Omental fat pad (tissue), 3 donors: ENCODE measurements at regions not wholly inside any gene's neighbourhood (a gene's known extent, or its start where the extent isn't known, plus 50 kb on each side); places are given as distances from the start of the nearest gene placed in this dataset.

Experiments
- ATAC-seq: fragments of 150-250 bp; one replicate; pipeline ENCODE4 v1.9.1; 2016; ENCODE audit warnings: mild to moderate bottlenecking, moderate library complexity; ENCODE audit not compliant: low FRiP score
- DNase-seq: peaks from one replicate; pipeline ENCODE4 v3.0.0-alpha.2; 2019; ENCODE audit warnings: low spot score
- CTCF ChIP-seq, 3 donors: fragments of 450-650 bp; IDR thresholded peaks; one replicate each; pipeline ENCODE4 v1.5.1; 2016 to 2017; ENCODE audit warnings: antibody characterized with exemption in 3 of 3, mild to moderate bottlenecking in 3 of 3, moderate library complexity in 2 of 3

GRCh38 chr18:27395752-27396151 lies 210.6 kb upstream of the CHST9 start:
- ATAC-seq (no peak), DNase-seq (no peak)
- TF ChIP-seq CTCF (IDR thresholded peaks at IDR 0.05), result no peak

DNA sequence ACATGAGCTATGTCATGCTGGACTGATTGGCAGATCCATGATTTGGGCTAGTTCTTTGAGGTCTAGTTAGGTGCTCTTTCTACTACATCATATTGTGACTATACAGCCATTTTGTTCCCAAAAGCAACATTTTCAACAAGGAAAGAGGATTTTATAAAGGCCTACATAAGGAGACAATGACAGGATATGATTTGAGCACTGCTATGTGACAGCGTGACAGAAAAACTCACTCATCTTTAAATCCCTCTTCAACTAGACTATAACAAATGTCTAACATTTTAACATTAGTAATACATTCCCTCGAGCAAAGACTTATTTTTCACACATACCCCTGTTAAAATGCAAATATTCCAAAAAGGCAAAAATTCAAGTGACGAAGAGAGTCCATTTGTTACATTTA lies 209.6 kb upstream of the CHST9 start:
- no peak for TF ChIP-seq CTCF (IDR thresholded peaks at IDR 0.05)
- no peak for ATAC-seq
- no peak for DNase-seq

GRCh38 chr18:27382567-27383216 lies 197.6 kb upstream of the CHST9 start:
- no peak for DNase-seq
- ATAC-seq, result no peak
- no peak for TF ChIP-seq CTCF (IDR thresholded peaks at IDR 0.05)

DNA sequence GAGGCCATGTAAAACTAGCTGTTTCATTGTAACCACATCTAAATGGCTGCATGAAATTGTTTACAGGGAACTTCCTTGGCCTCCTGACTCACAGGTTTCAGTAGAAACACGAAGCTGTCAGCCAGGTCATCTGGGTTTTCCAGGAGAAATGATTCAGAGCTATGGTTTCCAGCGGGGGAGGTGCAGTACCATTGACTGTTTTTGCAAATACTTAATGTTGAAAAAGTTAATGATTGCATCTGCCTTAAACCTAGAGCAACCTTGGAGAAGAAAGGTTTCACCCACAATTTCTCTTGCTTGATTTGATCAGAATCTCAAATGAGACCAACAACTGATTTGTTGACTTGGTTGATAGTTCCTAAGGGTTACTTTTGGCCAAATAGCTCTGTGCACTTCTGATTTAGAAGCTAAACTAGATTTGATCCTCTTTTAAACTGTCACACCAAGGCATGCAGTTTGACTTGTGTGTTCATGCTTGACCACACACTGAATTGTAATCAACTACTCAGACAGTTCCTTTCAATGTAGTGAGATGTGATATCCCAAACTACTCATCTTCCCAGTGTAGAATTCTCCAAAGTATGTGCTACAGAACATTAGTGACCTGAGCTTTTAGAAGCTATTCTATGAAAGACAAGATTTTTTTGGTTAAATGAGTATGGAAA lies 193.5 kb upstream of the CHST9 start:
- ATAC-seq (peak; percentile 92), DNase-seq (no peak)
- TF ChIP-seq CTCF (IDR thresholded peaks at IDR 0.05), result no peak

DNA sequence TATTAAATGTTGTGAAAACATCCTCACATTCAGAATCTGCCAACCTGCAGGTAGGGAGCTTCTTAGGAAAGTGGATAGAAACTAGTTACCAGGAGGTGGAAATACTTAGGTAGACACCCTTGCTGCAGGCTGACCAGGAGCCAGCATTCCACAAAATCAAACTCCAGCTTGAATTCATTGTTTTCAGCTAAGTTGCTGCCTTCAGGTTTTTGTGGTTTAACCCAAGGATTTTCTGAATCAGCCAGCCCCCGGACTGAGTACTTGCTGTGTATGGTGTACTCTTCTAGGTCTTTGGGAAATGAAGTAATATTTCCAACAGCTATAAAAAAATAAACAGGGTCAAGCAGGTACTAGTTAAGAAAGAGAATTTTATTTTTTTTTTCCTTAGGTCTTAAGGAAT lies 192.1 kb upstream of the CHST9 start:
- ATAC-seq, result no peak
- no peak for DNase-seq
- no peak for TF ChIP-seq CTCF (IDR thresholded peaks at IDR 0.05)

GRCh38 chr18:27372386-27372785 lies 187.3 kb upstream of the CHST9 start:
- TF ChIP-seq CTCF (IDR thresholded peaks at IDR 0.05), result no peak
- DNase-seq, result no peak
- no peak for ATAC-seq

DNA sequence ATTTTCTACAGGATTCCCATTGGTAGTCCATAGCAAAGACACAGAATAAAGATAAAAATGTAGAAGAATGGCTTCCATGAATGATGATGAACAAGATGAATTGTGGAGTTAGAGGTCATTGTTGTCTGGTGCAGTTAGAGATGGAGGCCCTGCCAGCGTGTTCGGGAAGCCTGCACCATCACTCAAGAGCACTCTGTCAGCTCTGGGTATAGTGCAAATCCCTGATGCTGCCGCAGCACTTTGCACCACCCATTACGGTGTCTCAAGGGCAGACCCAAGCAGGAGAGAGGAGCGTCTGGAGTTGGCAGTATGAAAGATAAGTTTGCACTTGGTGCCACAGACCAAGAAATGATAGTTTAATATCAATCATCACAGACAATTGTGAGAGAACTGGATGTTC lies 181.6 kb upstream of the CHST9 start:
- no peak for TF ChIP-seq CTCF (IDR thresholded peaks at IDR 0.05)
- DNase-seq, result no peak
- no peak for ATAC-seq
